ENCODE measurements at regions not wholly inside any gene's neighbourhood (a gene's known extent, or its start where the extent isn't known, plus 50 kb on each side); places are given as distances from the start of the nearest gene placed in this dataset.

DNA sequence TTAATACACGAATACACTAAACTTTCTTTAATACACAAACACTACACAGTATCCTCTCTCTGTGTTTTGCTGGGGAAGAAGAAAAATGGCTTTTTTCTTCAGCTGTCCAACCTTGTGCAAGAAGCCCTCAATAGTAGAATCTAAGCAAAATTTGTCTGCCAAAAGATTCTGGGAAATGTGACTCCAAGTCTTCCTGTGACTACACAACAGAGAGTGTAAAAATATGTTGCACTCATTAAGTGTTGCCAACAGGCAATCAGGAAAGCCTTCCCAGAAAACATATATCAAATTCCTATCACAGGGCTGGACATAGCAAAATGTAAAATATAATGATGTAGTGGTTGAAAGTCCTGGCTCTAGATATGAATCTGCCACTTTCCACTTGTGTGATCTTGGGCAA is 825.1 kb upstream of the ZWINT start:
- TF ChIP-seq, protein P1, sequence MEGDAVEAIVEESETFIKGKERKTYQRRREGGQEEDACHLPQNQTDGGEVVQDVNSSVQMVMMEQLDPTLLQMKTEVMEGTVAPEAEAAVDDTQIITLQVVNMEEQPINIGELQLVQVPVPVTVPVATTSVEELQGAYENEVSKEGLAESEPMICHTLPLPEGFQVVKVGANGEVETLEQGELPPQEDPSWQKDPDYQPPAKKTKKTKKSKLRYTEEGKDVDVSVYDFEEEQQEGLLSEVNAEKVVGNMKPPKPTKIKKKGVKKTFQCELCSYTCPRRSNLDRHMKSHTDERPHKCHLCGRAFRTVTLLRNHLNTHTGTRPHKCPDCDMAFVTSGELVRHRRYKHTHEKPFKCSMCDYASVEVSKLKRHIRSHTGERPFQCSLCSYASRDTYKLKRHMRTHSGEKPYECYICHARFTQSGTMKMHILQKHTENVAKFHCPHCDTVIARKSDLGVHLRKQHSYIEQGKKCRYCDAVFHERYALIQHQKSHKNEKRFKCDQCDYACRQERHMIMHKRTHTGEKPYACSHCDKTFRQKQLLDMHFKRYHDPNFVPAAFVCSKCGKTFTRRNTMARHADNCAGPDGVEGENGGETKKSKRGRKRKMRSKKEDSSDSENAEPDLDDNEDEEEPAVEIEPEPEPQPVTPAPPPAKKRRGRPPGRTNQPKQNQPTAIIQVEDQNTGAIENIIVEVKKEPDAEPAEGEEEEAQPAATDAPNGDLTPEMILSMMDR (optimal IDR thresholded peaks at IDR 0.05 in 1 of 3, IDR thresholded peaks at IDR 0.05 in 1 of 3, conservative IDR thresholded peaks at IDR 0.05 in 1 of 3; ENCODE audit: extremely low read depth in 1 of 3, insufficient read depth in 2 of 3, low read length in 3 of 3) = no peak
- no peak for TF ChIP-seq EZH2 (IDR thresholded peaks at IDR 0.05; ENCODE audit: low read length)

Measured in keratinocyte (primary cell).